Mesothelial cell of epicardium (in vitro differentiated cells): ENCODE measurements at regions not wholly inside any gene's neighbourhood (a gene's known extent, or its start where the extent isn't known, plus 50 kb on each side); places are given as distances from the start of the nearest gene placed in this dataset.
"Not testable (repeated sequence)": the region's sequence is repeated elsewhere in the genome, so short reads cannot be mapped to it uniquely, and the experiment has no call there.

Experiments used
- DNase-seq, 2 experiments: peaks; one replicate each; pipeline ENCODE4 v3.0.0; 2021; ENCODE audit warnings: low spot score in 2 of 2; ENCODE audit not compliant: unreplicated experiment in 2 of 2
- H3K27ac Mint-ChIP-seq: 2 replicates; pipeline ENCODE4 v1.8.0; 2021; ENCODE audit warnings: mixed read lengths
- H3K27me3 Mint-ChIP-seq: 2 replicates; pipeline ENCODE4 v1.8.0; 2021; ENCODE audit warnings: low read depth, mixed read lengths
- H3K36me3 Mint-ChIP-seq: 2 replicates; pipeline ENCODE4 v1.8.0; 2021; ENCODE audit warnings: mixed read lengths
- H3K4me1 Mint-ChIP-seq: 2 replicates; pipeline ENCODE4 v1.8.0; 2021; ENCODE audit warnings: mixed read lengths
- H3K4me3 Mint-ChIP-seq: 2 replicates; pipeline ENCODE4 v1.8.0; 2021; ENCODE audit warnings: mild to moderate bottlenecking, moderate library complexity, mixed read lengths
- H3K9me3 Mint-ChIP-seq: 2 replicates; pipeline ENCODE4 v1.8.0; 2021; ENCODE audit warnings: mixed read lengths
- TF ChIP-seq, protein P1 (sequence below): fragments of 200-600 bp; sonication (generic); IDR thresholded peaks from one replicate; pipeline ENCODE4 v1.5.0; 2021; ENCODE audit warnings: antibody characterized with exemption; ENCODE audit not compliant: unreplicated experiment

DNA sequence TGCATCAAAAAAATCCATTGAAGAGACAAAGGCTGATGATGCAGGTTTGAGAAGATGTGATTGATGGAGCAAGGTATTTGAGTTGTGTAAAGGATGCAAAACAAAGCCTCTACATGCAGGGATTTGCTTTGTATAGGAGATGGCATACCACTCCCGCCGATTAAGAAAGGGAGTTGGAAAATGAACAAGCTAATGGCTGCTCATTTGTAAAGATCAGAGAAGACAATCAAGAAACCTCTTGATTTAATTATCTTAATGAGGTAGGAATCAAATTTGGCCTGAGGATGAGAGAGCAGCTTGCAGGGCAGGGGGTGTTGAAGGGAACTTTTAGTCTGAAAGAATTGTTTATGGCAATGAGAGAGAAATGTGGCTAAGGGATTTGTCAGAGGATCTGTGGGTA lies 448.2 kb upstream of the ADGRB3 start:
- H3K27ac Mint-ChIP-seq: no peak overlapping the region
- H3K9me3 Mint-ChIP-seq: no peaks in the 10 kb centered on the region
- no peaks in the 10 kb centered on the region for H3K36me3 Mint-ChIP-seq
- TF ChIP-seq, protein P1, sequence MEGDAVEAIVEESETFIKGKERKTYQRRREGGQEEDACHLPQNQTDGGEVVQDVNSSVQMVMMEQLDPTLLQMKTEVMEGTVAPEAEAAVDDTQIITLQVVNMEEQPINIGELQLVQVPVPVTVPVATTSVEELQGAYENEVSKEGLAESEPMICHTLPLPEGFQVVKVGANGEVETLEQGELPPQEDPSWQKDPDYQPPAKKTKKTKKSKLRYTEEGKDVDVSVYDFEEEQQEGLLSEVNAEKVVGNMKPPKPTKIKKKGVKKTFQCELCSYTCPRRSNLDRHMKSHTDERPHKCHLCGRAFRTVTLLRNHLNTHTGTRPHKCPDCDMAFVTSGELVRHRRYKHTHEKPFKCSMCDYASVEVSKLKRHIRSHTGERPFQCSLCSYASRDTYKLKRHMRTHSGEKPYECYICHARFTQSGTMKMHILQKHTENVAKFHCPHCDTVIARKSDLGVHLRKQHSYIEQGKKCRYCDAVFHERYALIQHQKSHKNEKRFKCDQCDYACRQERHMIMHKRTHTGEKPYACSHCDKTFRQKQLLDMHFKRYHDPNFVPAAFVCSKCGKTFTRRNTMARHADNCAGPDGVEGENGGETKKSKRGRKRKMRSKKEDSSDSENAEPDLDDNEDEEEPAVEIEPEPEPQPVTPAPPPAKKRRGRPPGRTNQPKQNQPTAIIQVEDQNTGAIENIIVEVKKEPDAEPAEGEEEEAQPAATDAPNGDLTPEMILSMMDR: no peak
- no peaks in the 10 kb centered on the region for H3K4me1 Mint-ChIP-seq
- DNase-seq: no peak
- H3K4me3 Mint-ChIP-seq: no peak overlapping the region
- no peaks in the 10 kb centered on the region for H3K27me3 Mint-ChIP-seq

DNA sequence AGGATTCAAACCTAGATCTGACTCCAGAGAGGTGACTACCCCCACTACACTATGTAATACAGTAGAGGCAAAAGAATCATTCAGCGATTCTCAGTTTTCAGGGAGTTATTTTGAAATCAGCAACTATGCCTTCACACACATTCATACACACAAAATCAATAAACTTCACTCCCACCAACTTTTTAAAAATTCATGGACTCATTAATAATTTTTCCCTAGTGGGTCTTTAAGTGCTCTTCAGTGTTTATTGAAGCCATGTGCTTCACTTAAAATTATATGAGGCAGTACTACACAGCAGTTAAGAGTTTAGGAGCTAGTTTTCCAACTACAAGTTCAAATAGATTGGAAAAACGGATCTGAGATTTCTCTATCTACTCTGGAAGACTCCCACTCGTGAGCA lies 452.7 kb upstream of the ADGRB3 start:
- H3K36me3 Mint-ChIP-seq: no peaks in the 10 kb centered on the region
- H3K4me1 Mint-ChIP-seq: no peaks in the 10 kb centered on the region
- no peaks in the 10 kb centered on the region for H3K27me3 Mint-ChIP-seq

DNA sequence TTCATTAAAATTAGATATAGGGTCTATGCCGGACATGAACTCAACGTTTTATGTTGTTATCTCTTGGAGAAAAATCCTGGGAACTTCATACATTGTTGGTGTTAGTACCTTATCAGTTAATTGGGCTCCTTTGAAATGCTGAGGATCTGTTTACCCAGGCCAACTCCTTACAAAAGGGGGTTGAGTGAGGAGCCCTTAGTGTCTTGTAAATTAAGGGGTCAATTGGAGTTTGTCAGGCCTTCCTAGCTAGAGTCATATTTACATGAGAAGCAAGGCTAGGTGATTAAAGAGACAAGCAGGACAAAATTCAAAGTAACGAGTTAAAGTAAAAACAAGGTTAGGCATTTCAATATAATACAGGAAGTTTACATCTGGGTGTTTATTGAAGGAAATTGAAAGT lies 454.1 kb upstream of the ADGRB3 start:
- H3K4me1 Mint-ChIP-seq, H3K4me3 Mint-ChIP-seq, DNase-seq, H3K27me3 Mint-ChIP-seq, H3K27ac Mint-ChIP-seq, H3K36me3 Mint-ChIP-seq: not testable (repeated sequence)
- H3K9me3 Mint-ChIP-seq: peaks cover 10% of the 10 kb centered on the region

More for the DNA sequence above, 452.7 kb upstream of the ADGRB3 start:
- no peak overlapping the region for H3K27ac Mint-ChIP-seq
- H3K9me3 Mint-ChIP-seq: peaks cover 10% of the 10 kb centered on the region
- TF ChIP-seq, protein P1: no peak
- no peak overlapping the region for H3K4me3 Mint-ChIP-seq
- no peak for DNase-seq

DNA sequence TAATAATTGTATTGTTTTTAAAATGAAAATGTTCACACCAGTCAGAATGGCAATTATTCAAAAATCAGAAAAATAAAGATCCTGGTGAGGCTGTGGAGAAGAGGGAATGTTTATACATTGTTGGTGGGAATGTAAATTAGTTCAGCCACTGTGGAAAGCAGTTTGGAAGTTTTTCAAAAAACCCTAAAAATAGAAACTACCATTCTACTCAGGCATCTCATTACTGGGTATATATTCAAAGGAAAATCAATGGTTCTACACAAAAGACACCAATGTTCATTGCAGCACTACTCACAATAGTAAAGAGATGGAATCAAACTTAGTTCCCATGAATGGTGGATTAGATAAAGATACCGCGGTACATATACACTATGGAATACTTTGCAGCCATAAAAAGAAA lies 461.5 kb upstream of the ADGRB3 start:
- H3K36me3 Mint-ChIP-seq: no peaks in the 10 kb centered on the region
- H3K27ac Mint-ChIP-seq: no peak overlapping the region
- H3K4me1 Mint-ChIP-seq: no peaks in the 10 kb centered on the region
- DNase-seq: no peak
- H3K9me3 Mint-ChIP-seq: peaks cover 2% of the 10 kb centered on the region
- TF ChIP-seq, protein P1: no peak
- H3K4me3 Mint-ChIP-seq: no peak overlapping the region
- no peaks in the 10 kb centered on the region for H3K27me3 Mint-ChIP-seq

DNA sequence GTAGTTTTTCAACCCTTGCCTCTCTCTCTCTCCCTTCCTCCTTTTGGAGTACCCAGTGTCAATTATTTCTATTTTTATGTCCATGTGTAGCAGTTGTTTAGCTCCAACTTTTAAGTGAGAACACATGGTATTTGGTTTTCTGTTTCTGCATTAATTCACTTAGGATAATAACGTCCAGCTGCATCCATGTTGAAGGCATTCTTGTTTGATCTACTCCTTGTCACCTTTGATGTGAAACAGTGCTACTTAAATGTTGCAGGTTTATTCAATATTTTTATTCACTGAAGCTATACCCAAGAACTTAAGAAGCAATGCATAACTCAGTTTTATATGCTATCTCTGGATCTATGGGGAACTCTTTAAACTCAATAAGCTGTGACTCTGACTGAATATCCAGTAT lies 465.2 kb upstream of the ADGRB3 start:
- H3K4me1 Mint-ChIP-seq: no peaks in the 10 kb centered on the region
- H3K27me3 Mint-ChIP-seq: no peaks in the 10 kb centered on the region
- TF ChIP-seq, protein P1: no peak
- H3K36me3 Mint-ChIP-seq: no peaks in the 10 kb centered on the region
- no peak overlapping the region for H3K27ac Mint-ChIP-seq
- no peak for DNase-seq
- no peak overlapping the region for H3K4me3 Mint-ChIP-seq
- H3K9me3 Mint-ChIP-seq: no peaks in the 10 kb centered on the region

DNA sequence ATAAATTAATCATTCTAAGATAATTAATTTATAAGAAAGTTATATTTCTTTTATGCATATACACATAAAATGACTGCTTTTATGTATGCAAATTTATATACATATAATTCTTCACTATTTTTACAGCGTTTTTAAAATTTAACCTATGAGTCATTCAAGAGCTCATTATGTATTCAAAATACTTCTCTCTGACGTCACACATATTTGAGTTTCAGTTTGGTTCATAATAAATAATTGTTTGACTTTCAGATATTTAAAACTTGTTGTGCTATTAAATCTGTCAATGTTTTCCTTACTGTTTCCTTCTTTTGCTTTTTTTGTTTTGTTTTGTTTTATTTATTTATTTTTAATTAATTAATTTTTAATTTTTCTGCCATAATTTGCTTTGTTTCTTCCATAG lies 467.5 kb upstream of the ADGRB3 start:
- no peaks in the 10 kb centered on the region for H3K4me1 Mint-ChIP-seq
- H3K4me3 Mint-ChIP-seq: no peak overlapping the region
- H3K9me3 Mint-ChIP-seq: no peaks in the 10 kb centered on the region
- H3K27me3 Mint-ChIP-seq: no peaks in the 10 kb centered on the region
- H3K36me3 Mint-ChIP-seq: no peaks in the 10 kb centered on the region
- TF ChIP-seq, protein P1: no peak
- no peak overlapping the region for H3K27ac Mint-ChIP-seq
- no peak for DNase-seq

DNA sequence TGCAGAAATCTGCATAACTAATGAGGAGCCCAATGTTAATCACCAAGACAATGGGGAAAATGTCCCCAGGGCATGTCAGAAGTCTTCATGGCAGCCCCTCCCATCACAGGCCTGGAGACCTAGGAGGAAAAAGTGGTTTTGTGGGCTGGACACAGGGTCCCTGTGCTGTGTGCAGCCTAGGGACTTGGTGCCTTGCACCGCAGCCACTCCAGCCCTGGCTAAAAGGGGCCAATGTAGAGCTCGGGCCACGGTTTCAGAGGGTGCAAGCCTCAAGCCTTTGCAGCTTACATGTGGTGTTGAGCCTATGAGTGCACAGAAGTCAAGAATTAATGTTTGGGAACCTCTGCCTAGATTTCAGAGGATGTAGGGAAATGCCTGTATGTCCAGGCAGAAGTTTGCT lies 474.3 kb upstream of the ADGRB3 start:
- peaks cover 12% of the 10 kb centered on the region for H3K9me3 Mint-ChIP-seq
- not testable (repeated sequence) for H3K27me3 Mint-ChIP-seq, H3K4me1 Mint-ChIP-seq, H3K36me3 Mint-ChIP-seq, DNase-seq, H3K4me3 Mint-ChIP-seq, H3K27ac Mint-ChIP-seq
